Smooth muscle cell (in vitro differentiated cells): ENCODE measurements at regions not wholly inside any gene's neighbourhood (a gene's known extent, or its start where the extent isn't known, plus 50 kb on each side); places are given as distances from the start of the nearest gene placed in this dataset.

Experiments
- DNase-seq: peaks from one replicate; lab custom pipeline; 2025; ENCODE audit not compliant: unreplicated experiment; lab: John Stamatoyannopoulos, UW
- H2AFZ ChIP-seq: fragments of 200-600 bp; sonication (generic); 2 replicates; pipeline ENCODE4 v1.6.0; 2016; ENCODE audit warnings: antibody characterized with exemption, low read depth, mild to moderate bottlenecking
- H3F3A ChIP-seq: fragments of 200-600 bp; sonication (generic); 2 replicates; pipeline ENCODE4 v1.6.0; 2017; ENCODE audit warnings: antibody characterized with exemption, low read depth
- H3K27ac ChIP-seq: fragments of 200-600 bp; sonication (generic); 2 replicates; pipeline ENCODE4 v1.5.1; 2016; ENCODE audit warnings: low read depth, mild to moderate bottlenecking
- H3K27me3 ChIP-seq: fragments of 200-600 bp; sonication (generic); 2 replicates; pipeline ENCODE4 v1.6.1; 2016; ENCODE audit warnings: low read depth, mild to moderate bottlenecking
- H3K36me3 ChIP-seq: fragments of 200-600 bp; sonication (generic); 2 replicates; pipeline ENCODE4 v1.5.1; 2016; ENCODE audit warnings: low read depth
- H3K4me1 ChIP-seq: fragments of 200-600 bp; sonication (generic); 2 replicates; pipeline ENCODE4 v1.5.1; 2016; ENCODE audit warnings: low read depth
- H3K4me2 ChIP-seq: fragments of 200-600 bp; sonication (generic); 2 replicates; pipeline ENCODE4 v1.6.0; 2016; ENCODE audit warnings: mild to moderate bottlenecking
- H3K4me3 ChIP-seq: fragments of 200-600 bp; sonication (generic); 2 replicates; pipeline ENCODE4 v1.5.1; 2016; ENCODE audit warnings: mild to moderate bottlenecking
- H3K79me2 ChIP-seq: fragments of 200-600 bp; sonication (generic); 2 replicates; pipeline ENCODE4 v1.6.0; 2016; ENCODE audit warnings: low read depth, mild to moderate bottlenecking
- H3K9ac ChIP-seq: fragments of 200-600 bp; sonication (generic); 2 replicates; pipeline ENCODE4 v1.6.0; 2016; ENCODE audit warnings: low read depth
- H3K9me3 ChIP-seq: fragments of 200-600 bp; sonication (generic); replicated peaks from 2 replicates; pipeline ENCODE4 v1.5.1; 2016; ENCODE audit warnings: low read depth
- H4K20me1 ChIP-seq: fragments of 200-600 bp; sonication (generic); 2 replicates; pipeline ENCODE4 v1.6.0; 2016; ENCODE audit warnings: low read depth
- CTCF ChIP-seq: fragments of 200-600 bp; sonication (generic); IDR thresholded peaks from 2 replicates; pipeline ENCODE4 v1.5.1; 2017; ENCODE audit warnings: borderline replicate concordance, mild to moderate bottlenecking, antibody characterized with exemption; ENCODE audit not compliant: insufficient read depth, poor library complexity, severe bottlenecking
- WGBS: methylation state at CpG from one replicate; pipeline ENCODE4 v1.1.7; 2016; ENCODE audit warnings: low lambda C conversion rate; 5-methylcytosine and 5-hydroxymethylcytosine counted together

DNA sequence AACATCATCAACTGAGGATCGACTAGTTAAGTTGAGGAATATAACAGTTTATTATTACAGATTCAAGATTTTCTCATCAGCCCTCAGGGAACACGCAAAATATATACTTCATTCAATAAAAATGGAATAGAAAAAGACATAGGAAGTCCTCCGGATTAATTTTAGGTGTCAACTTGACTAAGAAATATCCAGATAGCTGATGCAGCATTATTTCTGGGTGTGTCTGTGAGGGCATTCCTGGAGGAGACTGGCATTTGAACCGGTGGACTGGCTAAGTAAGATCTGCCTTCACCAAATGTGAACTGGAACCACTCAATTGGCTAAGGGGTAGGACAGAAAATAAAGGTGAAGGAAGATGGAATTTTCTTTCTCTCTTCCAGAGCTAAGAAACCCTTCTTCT lies 845.3 kb downstream of the SOCS6 start:
- H3K27ac ChIP-seq: no peak overlapping the region
- no peaks in the 10 kb centered on the region for H4K20me1 ChIP-seq
- H3K27me3 ChIP-seq: no peaks in the 10 kb centered on the region
- TF ChIP-seq CTCF: no peak
- no peak overlapping the region for H2AFZ ChIP-seq
- DNase-seq: no peak
- no peak overlapping the region for H3K4me3 ChIP-seq
- no peaks in the 10 kb centered on the region for H3K4me1 ChIP-seq
- H3K79me2 ChIP-seq: no peaks in the 10 kb centered on the region
- WGBS: 72% methylated on average over 4 of the region's 4 CpGs
- H3K9ac ChIP-seq: no peak overlapping the region
- H3K9me3 ChIP-seq: no peaks in the 10 kb centered on the region
- H3F3A ChIP-seq: no peaks in the 10 kb centered on the region
- H3K4me2 ChIP-seq: no peak overlapping the region
- no peaks in the 10 kb centered on the region for H3K36me3 ChIP-seq

- Histone ChIP-seq H3K9ac (no peak overlapping the region), H3K4me2 (no peak overlapping the region), H3K79me2 (no peaks in the 10 kb centered on the region), H3K4me3 (no peak overlapping the region), H3K4me1 (no peaks in the 10 kb centered on the region), H3K27me3 (no peaks in the 10 kb centered on the region), H4K20me1 (no peaks in the 10 kb centered on the region), H2AFZ (no peak overlapping the region), H3K36me3 (no peaks in the 10 kb centered on the region), H3F3A (no peaks in the 10 kb centered on the region), H3K9me3 (no peaks in the 10 kb centered on the region), H3K27ac (no peak overlapping the region)
- TF ChIP-seq CTCF: no peak
- DNase-seq: no peak
- 90% methylated on average over 12 of the region's 12 CpGs for WGBS
Observed at GRCh38 chr18:71131918-71132317, 843.1 kb downstream of the SOCS6 start.

DNA sequence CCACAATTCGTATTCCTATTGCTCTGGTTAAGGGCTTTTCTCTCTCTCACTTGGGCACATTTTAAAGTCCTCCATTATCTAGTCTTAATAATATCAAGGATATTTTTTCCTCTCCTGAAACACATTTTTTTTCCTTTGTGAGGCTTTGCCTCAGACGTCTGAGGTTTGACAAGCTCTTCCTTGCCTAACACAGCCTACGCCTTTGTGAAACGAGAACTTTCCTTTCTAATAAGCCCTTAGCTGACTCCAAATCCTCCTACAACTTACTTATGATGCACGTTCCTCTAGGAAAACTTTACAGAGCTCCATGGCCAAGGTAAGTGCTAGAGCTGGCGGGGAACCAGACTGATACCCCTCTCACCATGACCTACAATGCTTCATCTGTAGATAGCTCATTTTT lies 841.5 kb downstream of the SOCS6 start:
- Histone ChIP-seq H3K4me3 (no peak overlapping the region), H3K9ac (no peak overlapping the region), H3F3A (no peaks in the 10 kb centered on the region), H4K20me1 (no peaks in the 10 kb centered on the region), H3K36me3 (no peaks in the 10 kb centered on the region), H3K4me1 (no peaks in the 10 kb centered on the region), H3K9me3 (no peaks in the 10 kb centered on the region), H3K4me2 (no peak overlapping the region), H2AFZ (no peak overlapping the region), H3K27ac (no peak overlapping the region), H3K79me2 (no peaks in the 10 kb centered on the region), H3K27me3 (no peaks in the 10 kb centered on the region)
- TF ChIP-seq CTCF: no peak
- no peak for DNase-seq
- 86% methylated on average over 6 of the region's 6 CpGs for WGBS

GRCh38 chr18:71125581-71125980 lies 836.7 kb downstream of the SOCS6 start:
- H2AFZ ChIP-seq: no peak overlapping the region

More at GRCh38 chr18:71125581-71125980, 836.7 kb downstream of the SOCS6 start:
- Histone ChIP-seq H3K4me1 (no peaks in the 10 kb centered on the region), H3K79me2 (no peaks in the 10 kb centered on the region), H3K9ac (no peak overlapping the region), H3K36me3 (no peaks in the 10 kb centered on the region), H3F3A (no peaks in the 10 kb centered on the region), H3K27me3 (no peaks in the 10 kb centered on the region), H3K9me3 (no peaks in the 10 kb centered on the region), H3K4me2 (no peak overlapping the region), H3K27ac (no peak overlapping the region), H4K20me1 (no peaks in the 10 kb centered on the region), H3K4me3 (no peak overlapping the region)
- no peak for TF ChIP-seq CTCF
- no peak for DNase-seq
- 85% methylated on average over 2 of the region's 2 CpGs for WGBS
